ENCODE measurements at regions not wholly inside any gene's neighbourhood (a gene's known extent, or its start where the extent isn't known, plus 50 kb on each side); places are given as distances from the start of the nearest gene placed in this dataset.

- Histone ChIP-seq H3K9me3 (no peaks in the 10 kb centered on the region), H3K27me3 (replicated peaks in 1 of 7) (no peaks in the 10 kb centered on the region), H3K4me3 (no peak overlapping the region), H3K27ac (no peak overlapping the region), H3K36me3 (no peaks in the 10 kb centered on the region), H3K4me1 (no peaks in the 10 kb centered on the region)
- no peak for DNase-seq
- TF ChIP-seq CTCF (IDR thresholded peaks at IDR 0.05 in 8 of 11, conservative IDR thresholded peaks at IDR 0.05 in 3 of 11): no peak
- no peak for TF ChIP-seq POLR2A (IDR thresholded peaks at IDR 0.05)
- no peak for TF ChIP-seq POLR2AphosphoS5 (IDR thresholded peaks at IDR 0.05)
- WGBS, 5 donors: 64 to 79% (median 75%) methylated on average over 1 of the region's 1 CpG
- intact Hi-C loops (cut with DNase I; ENCODE audit: low total_unique reads): no loop called here
These were observed 432.6 kb downstream of the LRIG3 start for GRCh38 chr12:58487678-58488161.

DNA sequence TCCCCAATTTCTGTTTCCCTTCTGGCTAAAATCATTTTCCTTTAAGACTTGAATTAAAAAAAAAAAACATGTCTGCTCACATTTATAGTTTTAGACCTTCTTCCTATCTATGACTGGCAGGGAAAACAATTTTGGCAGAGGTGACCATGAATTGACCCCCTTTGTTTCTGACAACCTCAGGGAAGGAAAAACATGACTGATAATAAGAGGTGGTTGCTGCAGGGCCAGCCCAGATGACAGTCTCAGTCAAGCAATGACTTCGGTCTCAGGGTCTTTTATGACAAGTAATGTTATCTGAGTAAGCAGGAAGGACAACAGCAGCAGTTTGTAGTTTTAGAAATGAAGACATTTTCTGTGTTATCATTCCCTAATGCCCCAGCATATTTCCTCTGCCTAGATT is 430.9 kb downstream of the LRIG3 start:
- intact Hi-C loops (cut with DNase I; ENCODE audit: low total_unique reads): no loop called here
- peak overlapping the region in 1 of 8 donors; percentile 16 for H3K27ac ChIP-seq
- no peak overlapping the region for H3K4me3 ChIP-seq
- H3K4me1 ChIP-seq: no peaks in the 10 kb centered on the region
- no peak for DNase-seq
- 42 to 53% (median 49%) methylated on average over 1 of the region's 1 CpG for WGBS, 5 donors
- no peak for TF ChIP-seq CTCF (IDR thresholded peaks at IDR 0.05 in 8 of 11, conservative IDR thresholded peaks at IDR 0.05 in 3 of 11)
- TF ChIP-seq POLR2A (IDR thresholded peaks at IDR 0.05): no peak
- no peak for TF ChIP-seq POLR2AphosphoS5 (IDR thresholded peaks at IDR 0.05)
- no peaks in the 10 kb centered on the region for H3K27me3 ChIP-seq (replicated peaks in 1 of 7)
- H3K9me3 ChIP-seq: peaks cover 0 to under 1% (median 0%) of the 10 kb centered on the region in 8 donors
- H3K36me3 ChIP-seq: no peaks in the 10 kb centered on the region

- intact Hi-C loops (cut with DNase I; ENCODE audit: low total_unique reads): no loop called here
- H3K4me1 ChIP-seq: no peaks in the 10 kb centered on the region
- TF ChIP-seq POLR2AphosphoS5 (IDR thresholded peaks at IDR 0.05) (no peak), POLR2A (IDR thresholded peaks at IDR 0.05) (no peak), CTCF (IDR thresholded peaks at IDR 0.05 in 8 of 11, conservative IDR thresholded peaks at IDR 0.05 in 3 of 11) (no peak)
- H3K9me3 ChIP-seq: peaks cover 0 to 3% (median 0%) of the 10 kb centered on the region in 8 donors
- DNase-seq: no peak
- H3K36me3 ChIP-seq: no peaks in the 10 kb centered on the region
- H3K4me3 ChIP-seq: no peak overlapping the region
- 77 to 88% (median 80%) methylated on average over 3 of the region's 3 CpGs for WGBS, 5 donors
- H3K27me3 ChIP-seq (replicated peaks in 1 of 7): no peaks in the 10 kb centered on the region
- no peak overlapping the region for H3K27ac ChIP-seq
These were observed 429.0 kb downstream of the LRIG3 start for GRCh38 chr12:58491306-58491705.

DNA sequence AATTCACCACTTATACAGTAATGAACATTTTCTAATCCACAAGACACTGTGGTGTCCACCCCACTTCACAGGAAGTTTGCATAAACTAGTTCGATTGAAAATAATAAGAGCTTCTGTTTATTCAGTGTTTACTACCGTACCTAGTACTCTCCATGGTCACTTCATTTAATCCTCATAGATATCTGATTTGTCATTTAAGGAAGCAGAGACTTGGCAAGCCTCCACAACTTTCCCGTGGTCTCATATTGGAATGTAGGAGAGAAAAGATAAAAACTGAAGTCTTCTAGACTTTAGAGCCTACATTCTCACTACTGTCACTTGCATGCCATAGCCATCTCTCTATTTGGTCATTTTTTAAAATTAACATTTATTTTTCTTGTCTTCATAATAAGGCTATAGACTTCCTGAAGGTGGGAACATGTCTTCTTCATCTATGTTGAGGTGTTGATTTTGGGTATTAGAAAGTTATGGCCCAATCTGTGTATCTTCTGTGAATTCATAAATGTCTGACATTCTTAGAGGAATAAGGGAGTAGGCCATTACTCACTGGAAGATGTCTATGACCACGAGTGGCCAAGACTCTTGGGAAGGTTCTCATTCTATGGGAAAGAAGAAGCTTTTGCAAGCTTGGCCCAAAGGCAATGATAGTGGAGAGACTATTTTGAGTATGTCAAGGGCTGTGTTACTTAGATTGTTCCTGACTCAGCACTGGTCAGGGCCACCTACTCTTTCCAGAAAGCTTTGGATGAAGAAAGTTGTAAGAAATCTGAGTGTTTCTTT is 423.7 kb downstream of the LRIG3 start:
- no peak for DNase-seq
- H3K9me3 ChIP-seq: peaks cover 0 to 3% (median 0%) of the 10 kb centered on the region in 8 donors
- H3K4me1 ChIP-seq: no peaks in the 10 kb centered on the region
- intact Hi-C loops (cut with DNase I; ENCODE audit: low total_unique reads): no loop called here
- H3K27ac ChIP-seq: no peak overlapping the region
- no peak overlapping the region for H3K4me3 ChIP-seq
- WGBS, 5 donors: 77 to 82% (median 81%) methylated on average over 4 of the region's 4 CpGs
- TF ChIP-seq CTCF (IDR thresholded peaks at IDR 0.05 in 8 of 11, conservative IDR thresholded peaks at IDR 0.05 in 3 of 11) (no peak), POLR2A (IDR thresholded peaks at IDR 0.05) (no peak), POLR2AphosphoS5 (IDR thresholded peaks at IDR 0.05) (no peak)
- H3K27me3 ChIP-seq (replicated peaks in 1 of 7): no peaks in the 10 kb centered on the region
- H3K36me3 ChIP-seq: no peaks in the 10 kb centered on the region

Measured in spleen (tissue), 11 donors.